Lung (tissue), 11 donors: ENCODE measurements at regions not wholly inside any gene's neighbourhood (a gene's known extent, or its start where the extent isn't known, plus 50 kb on each side); places are given as distances from the start of the nearest gene placed in this dataset.

ENCODE experiments used
- ATAC-seq: fragments of 200-7000 bp; cut with Tn5 transposase; one replicate; pipeline ENCODE4 v1.9.1; 2020; ENCODE audit warnings: moderate number of reproducible peaks; ENCODE audit not compliant: insufficient read depth, low FRiP score
- DNase-seq, 3 donors: peaks; one replicate each; pipeline ENCODE4 v3.0.0-alpha.2; 2013 to 2017
- H3K27ac ChIP-seq, 2 donors: one replicate each; pipeline ENCODE4 v1.5.1; 2013; ENCODE audit warnings: mild to moderate bottlenecking in 2 of 2, moderate library complexity in 2 of 2, control low read depth in 1 of 2, inconsistent platforms in 1 of 2, low read depth in 1 of 2, low read length in 1 of 2
- H3K27me3 ChIP-seq, 3 donors: one replicate each; pipeline ENCODE4 v1.5.1; 2013; ENCODE audit warnings: low read length in 2 of 3; ENCODE audit not compliant: control insufficient read depth in 3 of 3, insufficient read depth in 3 of 3
- H3K36me3 ChIP-seq, 4 donors: one replicate each; pipeline ENCODE4 v1.5.1; 2013; ENCODE audit warnings: low read length in 4 of 4, mild to moderate bottlenecking in 1 of 4, moderate library complexity in 1 of 4; ENCODE audit not compliant: control insufficient read depth in 4 of 4, insufficient read depth in 4 of 4
- H3K4me1 ChIP-seq, 5 donors: one replicate each; pipeline ENCODE4 v1.5.1; 2013; ENCODE audit warnings: low read length in 5 of 5, mild to moderate bottlenecking in 2 of 5, moderate library complexity in 1 of 5; ENCODE audit not compliant: control insufficient read depth in 5 of 5, insufficient read depth in 5 of 5
- H3K4me3 ChIP-seq: one replicate; pipeline ENCODE4 v1.5.1; 2013; ENCODE audit warnings: mild to moderate bottlenecking, control low read depth, moderate library complexity
- H3K9ac ChIP-seq, 2 donors: one replicate each; pipeline ENCODE4 v1.5.1; 2013; ENCODE audit warnings: low read length in 2 of 2, control low read depth in 1 of 2; ENCODE audit not compliant: insufficient read depth in 1 of 2
- H3K9me3 ChIP-seq, 4 donors: one replicate each; pipeline ENCODE4 v1.5.1; 2013; ENCODE audit warnings: low read length in 3 of 4, mild to moderate bottlenecking in 1 of 4, moderate library complexity in 1 of 4; ENCODE audit not compliant: control insufficient read depth in 4 of 4, insufficient read depth in 3 of 4
- WGBS, 2 donors: extraction: QIAGEN DNeasy Blood & Tissue Kit; methylation state at CpG; one replicate each; pipeline ENCODE4 v1.1.7; 2013; 5-methylcytosine and 5-hydroxymethylcytosine counted together
- TF ChIP-seq, protein P1 (sequence below): IDR thresholded peaks from 2 replicates; pipeline ENCODE4 v1.5.1; 2012; ENCODE audit warnings: mild to moderate bottlenecking; ENCODE audit errors: control extremely low read depth, extremely low read depth
- donor health status: control.
- donor health status: control.
- donor health status: Bipolar disorder and iron deficiency.
- donor health status: healthy.
- donor health status: DM: yes; HTN: yes; CAD: no.

DNA sequence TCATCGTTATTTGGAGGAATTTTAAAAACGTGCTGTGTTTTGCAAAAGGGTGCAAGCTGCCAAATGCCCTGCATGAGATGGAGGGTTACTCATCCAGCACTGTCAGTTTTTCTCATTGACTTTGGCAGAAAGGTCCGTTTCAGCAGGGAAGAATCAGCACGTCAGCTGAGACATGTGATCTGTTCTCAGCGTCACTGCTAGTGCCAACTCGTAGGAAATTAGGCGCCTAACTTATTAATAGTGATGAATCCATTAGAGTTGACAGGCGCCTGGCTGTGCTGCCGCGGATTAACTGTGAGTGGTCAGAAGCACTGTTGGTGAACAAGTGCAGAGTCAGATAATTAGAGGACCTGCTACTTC, 175.5 kb upstream of the FOXQ1 start:
- H3K4me3 ChIP-seq = no peak overlapping the region
- DNase-seq (peak in 1 of 3 donors; percentile 21), ATAC-seq (peak; percentile 39)
- H3K9ac ChIP-seq = no peak overlapping the region
- 48 to 69% methylated on average over 10 of the region's 10 CpGs for WGBS, 2 donors
- H3K27ac ChIP-seq = no peak overlapping the region
- no peaks in the 10 kb centered on the region for H3K36me3 ChIP-seq
- TF ChIP-seq, protein P1, sequence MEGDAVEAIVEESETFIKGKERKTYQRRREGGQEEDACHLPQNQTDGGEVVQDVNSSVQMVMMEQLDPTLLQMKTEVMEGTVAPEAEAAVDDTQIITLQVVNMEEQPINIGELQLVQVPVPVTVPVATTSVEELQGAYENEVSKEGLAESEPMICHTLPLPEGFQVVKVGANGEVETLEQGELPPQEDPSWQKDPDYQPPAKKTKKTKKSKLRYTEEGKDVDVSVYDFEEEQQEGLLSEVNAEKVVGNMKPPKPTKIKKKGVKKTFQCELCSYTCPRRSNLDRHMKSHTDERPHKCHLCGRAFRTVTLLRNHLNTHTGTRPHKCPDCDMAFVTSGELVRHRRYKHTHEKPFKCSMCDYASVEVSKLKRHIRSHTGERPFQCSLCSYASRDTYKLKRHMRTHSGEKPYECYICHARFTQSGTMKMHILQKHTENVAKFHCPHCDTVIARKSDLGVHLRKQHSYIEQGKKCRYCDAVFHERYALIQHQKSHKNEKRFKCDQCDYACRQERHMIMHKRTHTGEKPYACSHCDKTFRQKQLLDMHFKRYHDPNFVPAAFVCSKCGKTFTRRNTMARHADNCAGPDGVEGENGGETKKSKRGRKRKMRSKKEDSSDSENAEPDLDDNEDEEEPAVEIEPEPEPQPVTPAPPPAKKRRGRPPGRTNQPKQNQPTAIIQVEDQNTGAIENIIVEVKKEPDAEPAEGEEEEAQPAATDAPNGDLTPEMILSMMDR = no peak
- H3K4me1 ChIP-seq = peaks cover 0 to 15% (median 6%) of the 10 kb centered on the region in 5 donors
- H3K9me3 ChIP-seq = peaks cover 0 to 2% (median 0%) of the 10 kb centered on the region in 4 donors
- H3K27me3 ChIP-seq = no peaks in the 10 kb centered on the region

DNA sequence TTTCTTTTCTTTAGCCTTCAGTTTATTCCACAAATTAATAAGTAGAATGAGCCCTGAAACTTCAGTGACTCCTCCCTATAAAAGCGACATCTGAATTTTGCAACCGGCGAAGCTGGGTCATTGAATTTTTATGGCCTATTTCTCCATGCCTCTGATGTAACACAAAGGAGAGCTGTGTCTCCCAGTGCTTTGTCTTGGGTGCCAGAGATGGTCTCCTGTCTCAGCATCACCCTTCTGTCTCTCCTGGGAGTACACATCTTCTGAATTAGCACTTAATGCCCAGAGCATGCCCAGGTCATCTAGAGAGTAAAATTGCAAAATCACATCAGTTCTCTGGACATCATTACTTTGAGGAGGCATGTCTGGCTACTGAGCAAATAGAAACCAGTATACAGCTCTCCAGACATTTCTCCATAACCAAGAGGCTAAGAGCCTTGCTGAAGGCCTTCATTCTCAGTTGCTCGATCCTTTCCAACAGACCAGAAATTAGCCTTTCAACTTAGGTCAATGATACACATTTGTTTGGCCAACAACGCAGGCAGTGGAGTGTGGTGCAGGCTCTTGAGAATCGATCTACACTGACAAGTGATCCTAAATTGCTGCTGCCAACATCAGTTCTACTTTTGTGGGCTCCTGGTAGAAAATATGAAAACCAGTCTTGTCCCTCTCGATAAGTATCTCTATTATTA, 176.0 kb upstream of the FOXQ1 start:
- H3K4me3 ChIP-seq = no peak overlapping the region

GRCh38 chr6:1131285-1132079, 180.4 kb upstream of the FOXQ1 start:
- H3K4me3 ChIP-seq = no peak overlapping the region
- no peak overlapping the region for H3K27ac ChIP-seq
- TF ChIP-seq, protein P1 = no peak
- H3K27me3 ChIP-seq = no peaks in the 10 kb centered on the region
- H3K4me1 ChIP-seq = peaks cover 0 to 20% (median 6%) of the 10 kb centered on the region in 5 donors
- peak; percentile 45 to 81 (median 50) for DNase-seq
- 57 to 66% methylated on average over 9 of the region's 9 CpGs for WGBS, 2 donors
- H3K9me3 ChIP-seq = no peaks in the 10 kb centered on the region
- H3K36me3 ChIP-seq = no peaks in the 10 kb centered on the region
- H3K9ac ChIP-seq = peak overlapping the region in 1 of 2 donors; percentile 33
- no peak for ATAC-seq

More for the DNA sequence above, 176.0 kb upstream of the FOXQ1 start:
- H3K9me3 ChIP-seq = peaks cover 0 to 2% (median 0%) of the 10 kb centered on the region in 4 donors
- no peak overlapping the region for H3K9ac ChIP-seq
- H3K36me3 ChIP-seq = no peaks in the 10 kb centered on the region
- H3K4me1 ChIP-seq = peaks cover 0 to 17% (median 6%) of the 10 kb centered on the region in 5 donors
- ATAC-seq (no peak), DNase-seq (no peak)
- peak overlapping the region in 1 of 2 donors; percentile 57 for H3K27ac ChIP-seq
- TF ChIP-seq, protein P1 = no peak
- H3K27me3 ChIP-seq = no peaks in the 10 kb centered on the region
- WGBS, 2 donors = 73 to 80% methylated on average over 7 of the region's 7 CpGs
